Liver (tissue), 3 donors: ENCODE measurements at regions not wholly inside any gene's neighbourhood (a gene's known extent, or its start where the extent isn't known, plus 50 kb on each side); places are given as distances from the start of the nearest gene placed in this dataset.

Source experiments
- CTCF ChIP-seq: fragments of 150-350 bp; IDR thresholded peaks from 2 replicates; pipeline ENCODE4 v1.5.1; 2017; ENCODE audit warnings: improper control_type of control experiment, low read depth, low read length; ENCODE audit not compliant: missing input control
- EGR1 ChIP-seq, 2 donors: IDR thresholded peaks; 2 replicates each; pipeline ENCODE4 v1.6.1; 2016 to 2018; ENCODE audit warnings: antibody characterized with exemption in 2 of 2, low read depth in 2 of 2
- GABPA ChIP-seq, 2 donors: IDR thresholded peaks in 1 of 2; conservative IDR thresholded peaks in 1 of 2; 2 replicates each; pipeline ENCODE4 v1.6.1; 2016; ENCODE audit warnings: antibody characterized with exemption in 2 of 2, mild to moderate bottlenecking in 1 of 2, moderate library complexity in 1 of 2
- JUND ChIP-seq, 2 donors: IDR thresholded peaks; 2 replicates each; pipeline ENCODE4 v1.6.1; 2016; ENCODE audit warnings: antibody characterized with exemption in 2 of 2
- MAX ChIP-seq: IDR thresholded peaks from 2 replicates; pipeline ENCODE4 v1.6.1; 2016; ENCODE audit warnings: antibody characterized with exemption
- SP1 ChIP-seq: IDR thresholded peaks from 2 replicates; pipeline ENCODE4 v1.6.1; 2018; ENCODE audit warnings: antibody characterized with exemption, mild to moderate bottlenecking
- TAF1 ChIP-seq: conservative IDR thresholded peaks from 2 replicates; pipeline ENCODE4 v1.6.1; 2016; ENCODE audit warnings: antibody characterized with exemption, mild to moderate bottlenecking
- YY1 ChIP-seq: IDR thresholded peaks from 2 replicates; pipeline ENCODE4 v1.6.1; 2016; ENCODE audit warnings: antibody characterized with exemption, mild to moderate bottlenecking
- ZBTB33 ChIP-seq: IDR thresholded peaks from 2 replicates; pipeline ENCODE4 v1.6.1; 2016; ENCODE audit warnings: antibody characterized with exemption
- TF ChIP-seq, protein P1 (sequence below): IDR thresholded peaks from 2 replicates; pipeline ENCODE4 v1.6.1; 2016; ENCODE audit warnings: antibody characterized with exemption
- donor health status: healthy.
- donor health status: healthy.

DNA sequence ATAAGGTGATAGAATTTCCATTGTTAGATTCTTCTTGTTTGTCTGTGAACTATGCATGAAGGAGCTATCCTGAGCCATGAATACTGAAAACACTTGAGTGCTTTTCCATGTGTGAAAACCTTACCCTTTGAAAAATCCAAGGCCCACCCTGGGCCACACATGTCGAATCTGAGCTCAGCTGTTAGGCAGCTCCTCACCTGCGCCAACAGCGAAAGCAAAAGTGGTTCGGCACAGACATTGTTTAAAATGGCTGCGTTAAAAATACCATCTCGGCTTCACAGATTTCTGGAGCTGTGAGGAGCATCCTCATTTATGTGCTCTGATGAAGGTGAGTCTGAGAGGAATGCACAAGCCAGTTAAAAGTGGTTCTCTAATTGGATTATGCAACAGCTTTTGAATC, 137.7 kb downstream of the NEUROD6 start:
- TF ChIP-seq CTCF (no peak), ZBTB33 (no peak), MAX (no peak), TAF1 (no peak), SP1 (no peak), JUND (IDR thresholded peaks at IDR 0.05) (no peak), GABPA (IDR thresholded peaks at IDR 0.05 in 1 of 2, conservative IDR thresholded peaks at IDR 0.05 in 1 of 2) (no peak), YY1 (no peak), EGR1 (IDR thresholded peaks at IDR 0.05; ENCODE audit: low read depth in 2 of 2) (no peak)
- TF ChIP-seq, protein P1, sequence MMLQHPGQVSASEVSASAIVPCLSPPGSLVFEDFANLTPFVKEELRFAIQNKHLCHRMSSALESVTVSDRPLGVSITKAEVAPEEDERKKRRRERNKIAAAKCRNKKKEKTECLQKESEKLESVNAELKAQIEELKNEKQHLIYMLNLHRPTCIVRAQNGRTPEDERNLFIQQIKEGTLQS, result no peak
